Transverse colon (tissue), 3 donors: ENCODE measurements at regions not wholly inside any gene's neighbourhood (a gene's known extent, or its start where the extent isn't known, plus 50 kb on each side); places are given as distances from the start of the nearest gene placed in this dataset.

Source experiments
- CTCF ChIP-seq, 5 experiments: fragments of 200-600 bp in 3 of 5; fragments of 450-650 bp in 2 of 5; sonication (generic) in 3 of 5; IDR thresholded peaks; 1 replicate in 2 of 5; 2 replicates in 3 of 5; pipeline ENCODE4 v1.5.1; 2016 to 2017; ENCODE audit warnings: antibody characterized with exemption in 5 of 5, inconsistent platforms in 3 of 5, mild to moderate bottlenecking in 2 of 5, moderate library complexity in 1 of 5
- POLR2A ChIP-seq: fragments of 450-650 bp; IDR thresholded peaks from one replicate; pipeline ENCODE4 v1.6.1; 2016; ENCODE audit warnings: antibody characterized with exemption, mild to moderate bottlenecking, moderate library complexity

- TF ChIP-seq POLR2A (no peak), CTCF (IDR thresholded peaks at IDR 0.05) (no peak)
Observed at GRCh38 chr7:145005601-145006000, 169.7 kb upstream of the TPK1 start.
